Brain pericyte (primary cell): ENCODE measurements at regions not wholly inside any gene's neighbourhood (a gene's known extent, or its start where the extent isn't known, plus 50 kb on each side); places are given as distances from the start of the nearest gene placed in this dataset.

Experiments used
- DNase-seq: peaks from one replicate; pipeline ENCODE4 v3.0.0-alpha.2; 2012; ENCODE audit warnings: low read depth, low spot score

- DNase-seq, result no peak
Observed at GRCh38 chr4:177105536-177105935, 204.1 kb upstream of the NEIL3 start.

GRCh38 chr4:177107288-177107921 is 202.3 kb upstream of the NEIL3 start:
- DNase-seq, result no peak

- DNase-seq, result no peak
Observed at GRCh38 chr4:177108708-177109107, 201.0 kb upstream of the NEIL3 start.

DNA sequence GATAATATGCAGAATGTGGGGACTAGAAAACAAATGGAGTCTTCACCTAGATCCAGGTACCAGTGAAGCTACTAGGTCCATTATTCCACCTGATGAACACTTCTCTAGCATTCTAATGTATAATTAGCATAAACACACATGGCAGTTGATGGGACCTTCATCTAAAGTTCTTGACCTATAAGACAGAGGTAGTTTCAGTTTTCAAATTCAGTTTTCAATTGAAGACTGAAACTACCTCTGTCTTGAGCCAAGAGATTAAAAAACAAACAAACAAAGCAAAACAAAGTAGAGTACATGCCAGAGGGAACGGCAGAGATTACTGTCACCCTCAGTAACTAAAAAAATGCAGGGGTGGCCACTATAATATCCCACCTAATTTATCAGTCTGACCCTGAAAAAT is 199.9 kb upstream of the NEIL3 start:
- DNase-seq, result no peak

GRCh38 chr4:177116161-177116560 is 193.5 kb upstream of the NEIL3 start:
- DNase-seq, result no peak

- DNase-seq, result no peak
Observed at GRCh38 chr4:177117256-177117655, 192.4 kb upstream of the NEIL3 start.

GRCh38 chr4:177118596-177118995 is 191.1 kb upstream of the NEIL3 start:
- DNase-seq, result no peak

DNA sequence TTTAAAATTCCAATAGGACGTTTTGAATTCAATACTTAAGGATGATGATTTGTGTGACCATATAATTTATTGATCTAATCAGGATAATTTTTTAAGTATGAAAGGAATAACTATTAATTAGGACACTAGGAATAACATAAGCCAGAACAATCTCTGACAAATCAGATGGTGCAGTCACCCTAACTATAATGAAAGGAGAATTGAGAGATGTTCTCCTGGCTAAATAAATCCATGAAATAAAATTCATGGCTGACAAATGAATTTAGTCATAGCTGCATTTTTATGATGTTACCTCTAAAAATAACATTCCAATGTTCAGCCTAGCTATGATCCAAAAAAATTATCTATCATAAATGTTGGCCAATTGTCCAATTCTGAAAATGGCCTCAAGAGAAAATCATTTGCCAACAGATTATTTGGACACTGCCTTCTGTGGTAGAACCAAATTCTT is 190.6 kb upstream of the NEIL3 start:
- DNase-seq, result no peak

- DNase-seq, result no peak
Observed at GRCh38 chr4:177119691-177120090, 190.0 kb upstream of the NEIL3 start.

DNA sequence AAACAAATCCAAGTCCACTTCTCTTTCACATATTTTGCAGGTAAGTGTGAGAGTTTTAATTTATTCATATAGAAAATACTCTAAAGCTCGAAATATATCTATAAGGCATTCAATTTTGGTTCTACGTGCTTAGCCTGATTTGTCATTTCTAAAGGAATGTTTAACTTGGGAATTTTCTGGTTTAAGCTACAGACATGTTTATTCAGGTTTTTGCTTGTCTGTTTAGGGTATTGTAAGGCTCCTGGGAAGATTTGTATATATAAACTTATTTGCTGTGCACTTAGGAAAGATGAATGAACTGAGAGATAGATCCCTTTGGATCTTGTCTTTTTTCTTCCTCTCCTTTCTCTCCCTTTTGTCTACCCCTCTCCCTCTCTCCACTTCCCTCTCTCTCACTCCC is 185.9 kb upstream of the NEIL3 start:
- no peak for DNase-seq

DNA sequence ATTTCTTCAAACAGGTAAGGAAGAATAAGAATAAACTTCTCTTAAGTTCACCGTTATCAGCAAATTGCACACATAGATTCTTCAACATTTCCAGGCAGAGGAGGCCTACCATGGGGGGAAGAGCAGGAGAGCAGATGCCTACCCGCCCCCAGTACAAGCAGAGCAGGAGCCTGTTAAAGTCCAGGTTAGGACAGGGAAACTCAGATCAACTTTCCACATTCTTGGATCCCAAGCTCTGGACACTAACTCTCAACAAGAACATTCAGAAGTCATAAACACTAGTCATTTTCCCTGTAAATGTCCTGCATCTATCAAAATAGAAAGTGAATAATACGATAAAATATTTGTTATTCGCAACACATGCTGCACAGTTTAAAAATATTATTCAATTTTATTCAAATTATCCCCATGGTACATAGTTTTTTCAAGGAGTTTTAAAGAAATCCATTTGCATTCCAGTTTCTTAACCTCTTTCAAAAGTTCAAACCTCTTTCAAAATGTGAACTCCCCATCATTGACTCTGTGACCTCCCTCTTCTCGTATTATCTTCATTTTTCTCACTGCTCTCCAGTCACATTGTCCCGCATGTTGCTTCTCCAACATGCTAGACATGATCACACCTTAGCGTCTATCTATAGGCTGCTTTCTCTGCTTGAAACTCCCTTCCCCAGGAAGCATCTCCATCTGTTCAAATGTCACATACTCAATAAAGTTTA is 185.2 kb upstream of the NEIL3 start:
- DNase-seq, result no peak

DNA sequence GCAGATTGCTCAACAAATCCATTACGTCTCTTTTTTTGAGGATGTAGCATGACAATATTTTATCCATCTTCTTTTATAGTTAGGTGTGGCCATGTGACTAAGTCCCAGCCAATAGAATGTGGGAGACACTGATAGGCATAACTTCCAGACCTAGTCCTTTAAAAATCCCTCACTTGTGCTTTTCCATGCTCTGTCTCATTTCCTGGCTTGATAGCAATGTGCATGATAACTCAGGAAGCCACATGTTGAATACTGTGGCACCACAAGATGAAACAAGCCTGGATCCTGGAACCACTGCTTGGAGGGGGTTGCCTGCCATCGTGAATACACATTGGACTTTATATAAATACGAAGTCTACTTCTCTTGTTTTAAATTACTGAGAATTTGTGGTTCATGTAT is 184.0 kb upstream of the NEIL3 start:
- DNase-seq, result no peak

GRCh38 chr4:177127658-177128057 is 182.0 kb upstream of the NEIL3 start:
- no peak for DNase-seq

GRCh38 chr4:177128306-177128705 is 181.4 kb upstream of the NEIL3 start:
- DNase-seq, result no peak

DNA sequence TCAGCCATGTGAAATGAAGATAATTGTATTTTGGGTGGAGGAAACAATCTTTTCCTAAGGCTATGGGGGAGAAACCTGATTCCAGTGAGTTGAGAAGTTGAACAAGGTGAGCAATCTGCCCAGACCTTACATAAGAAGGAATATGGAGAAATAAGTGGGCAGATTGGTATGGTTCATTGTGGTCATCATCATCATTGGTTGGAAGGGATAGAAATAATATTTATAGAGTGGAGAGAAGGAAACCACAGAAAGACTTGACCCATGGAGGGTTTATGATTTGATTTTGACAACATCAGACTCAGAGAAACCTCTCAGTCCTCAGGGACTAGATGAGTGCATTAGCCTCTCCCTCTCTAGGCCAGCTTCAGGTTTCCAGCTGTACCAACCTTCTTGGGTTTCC is 177.9 kb upstream of the NEIL3 start:
- no peak for DNase-seq

GRCh38 chr4:177147668-177148067 is 162.0 kb upstream of the NEIL3 start:
- DNase-seq, result no peak

GRCh38 chr4:177155454-177155853 is 154.2 kb upstream of the NEIL3 start:
- no peak for DNase-seq

- no peak for DNase-seq
Observed at GRCh38 chr4:177159600-177159999, 150.1 kb upstream of the NEIL3 start.

DNA sequence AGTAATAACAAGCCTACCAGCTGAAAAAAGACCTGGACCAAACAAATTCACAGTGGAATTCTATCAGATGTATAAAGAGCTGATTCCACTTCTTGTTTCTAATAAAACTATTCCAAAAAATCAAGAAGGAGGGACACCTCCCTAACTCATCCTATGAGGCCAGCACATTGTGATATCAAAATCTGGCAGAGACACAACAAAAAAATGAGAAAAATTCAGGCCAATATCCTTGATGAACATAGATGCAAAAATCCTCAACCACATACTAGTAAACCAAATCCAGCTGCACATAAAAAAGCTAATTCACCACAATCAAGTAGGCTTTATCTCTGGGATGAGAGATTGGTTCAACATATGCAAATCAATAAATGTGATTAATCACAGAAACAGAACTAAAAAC is 147.9 kb upstream of the NEIL3 start:
- DNase-seq, result no peak

- DNase-seq, result no peak
Observed at GRCh38 chr4:177163532-177163931, 146.1 kb upstream of the NEIL3 start.

- DNase-seq, result no peak
Observed at GRCh38 chr4:177171588-177171987, 138.1 kb upstream of the NEIL3 start.

DNA sequence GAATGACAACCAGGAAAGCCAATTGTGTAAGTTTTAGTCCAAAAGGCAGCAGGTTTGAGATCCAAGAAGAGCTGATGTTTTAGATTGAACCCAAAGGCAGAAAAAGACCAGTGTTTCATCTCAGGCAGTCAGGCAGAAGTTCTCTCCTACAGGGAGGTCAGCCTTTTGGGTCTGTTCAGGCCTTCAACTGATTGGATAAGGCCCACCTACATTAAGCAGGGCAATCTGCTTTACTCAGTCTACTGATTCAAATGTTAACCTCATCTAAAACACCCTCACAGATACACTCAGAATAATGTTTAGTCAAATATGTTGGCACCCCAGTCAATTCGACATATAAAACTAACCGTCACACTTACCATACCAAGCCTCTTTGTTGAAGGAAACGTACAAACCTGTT is 134.2 kb upstream of the NEIL3 start:
- DNase-seq, result no peak

DNA sequence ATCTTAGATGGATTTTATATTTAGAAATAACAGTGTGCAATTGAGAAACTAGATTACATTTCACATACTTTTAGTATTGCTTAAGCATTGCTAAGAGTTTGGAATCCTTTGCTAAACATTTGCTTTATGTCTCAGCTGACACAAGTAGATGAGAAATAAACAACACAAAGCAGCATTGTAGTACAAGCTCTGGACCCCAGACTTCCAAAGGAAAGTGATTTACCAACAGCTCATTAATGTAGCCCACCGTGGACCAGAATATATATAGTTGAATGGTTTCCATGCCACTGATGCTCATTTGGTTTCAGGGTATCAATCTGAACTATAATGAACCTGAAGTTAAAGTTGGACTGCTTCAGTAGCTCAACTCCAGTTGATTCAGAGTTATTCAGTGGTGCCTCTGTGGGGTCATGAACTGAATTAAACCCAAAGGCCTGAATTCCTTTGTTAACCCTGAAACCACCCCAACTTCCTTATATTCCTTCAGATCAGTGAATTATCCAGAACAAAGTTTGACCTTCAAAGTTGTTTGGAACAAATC is 132.1 kb upstream of the NEIL3 start:
- no peak for DNase-seq
